ENCODE measurements at regions not wholly inside any gene's neighbourhood (a gene's known extent, or its start where the extent isn't known, plus 50 kb on each side); places are given as distances from the start of the nearest gene placed in this dataset.

GRCh38 chr1:79781261-79781660 is 774.7 kb upstream of the ADGRL4 start:
- TF ChIP-seq CTCF (IDR thresholded peaks at IDR 0.05; ENCODE audit: low read depth, low read length, missing input control) (no peak), RAD21 (IDR thresholded peaks at IDR 0.05) (no peak), TAF1 (conservative IDR thresholded peaks at IDR 0.05) (no peak), SP1 (IDR thresholded peaks at IDR 0.05) (no peak)

All from liver (tissue), 3 donors.